HepG2 (cell line): ENCODE measurements at regions not wholly inside any gene's neighbourhood (a gene's known extent, or its start where the extent isn't known, plus 50 kb on each side); places are given as distances from the start of the nearest gene placed in this dataset.
A peak's percentile ranks its signal among the peaks of the same experiment; 100 is the strongest.

Experiments
- ATAC-seq: fragments of 200-7000 bp; cut with Tn5 transposase; 3 replicates; pipeline ENCODE4 v1.9.1; 2020; ENCODE audit warnings: mild to moderate bottlenecking, moderate library complexity
- BruUV-seq: library from RNA; stranded (reverse); fragments of 400-500 nt; replicated peaks from 2 replicates; lab custom pipeline; 2021; lab: Mats Ljungman, UMichigan
- CTCF ChIA-PET: fragments of 300-600 bp; formaldehyde crosslinking; extraction: SDS; loops from one replicate; lab custom pipeline; 2021; ENCODE audit warnings: low total read pairs, inconsistent platforms, low intra/inter-chr PET ratio; lab: Yijun Ruan, JAX
- POLR2A ChIA-PET: fragments of 350-600 bp; sonication (Branson Sonifier 250); formaldehyde crosslinking; loops from one replicate; lab custom pipeline; 2020; ENCODE audit warnings: antibody characterized with exemption, inconsistent platforms; lab: Yijun Ruan, JAX
- DNase-seq: peaks from one replicate; pipeline ENCODE4 v3.0.0-alpha.2; 2015; ENCODE audit warnings: low spot score
- FAIRE-seq: peaks from 3 replicates; lab custom pipeline; 2011; peaks lifted over from hg19 to GRCh38; lab: Jason Lieb, UNC
- H2AFZ ChIP-seq: one replicate; pipeline ENCODE4 v1.6.1; 2011; ENCODE audit warnings: low read length, inconsistent platforms
- H3K27ac ChIP-seq: fragments of 300-600 bp; 3 replicates; pipeline ENCODE4 v1.8.0; 2011; ENCODE audit warnings: mixed run types, mild to moderate bottlenecking, mixed read lengths, low read length, inconsistent platforms; ENCODE audit not compliant: insufficient read depth; ENCODE audit errors: extremely low read length
- H3K27me3 ChIP-seq, 2 experiments: fragments of 200-600 bp in 1 of 2; 2 replicates in 1 of 2; 3 replicates in 1 of 2; pipeline versions ENCODE4 v1.6.0 to v1.8.0; 2011; ENCODE audit warnings: low read length in 2 of 2, mild to moderate bottlenecking in 2 of 2, moderate library complexity in 2 of 2, inconsistent platforms in 1 of 2; ENCODE audit not compliant: insufficient read depth in 2 of 2, control insufficient read depth in 1 of 2
- H3K36me3 ChIP-seq, 2 experiments: fragments of 200-600 bp in 1 of 2; replicated peaks in 1 of 2; 2 replicates in 1 of 2; 3 replicates in 1 of 2; pipeline versions ENCODE4 v1.5.1 to v1.8.0; 2011; ENCODE audit warnings: low read length in 2 of 2, inconsistent platforms in 1 of 2; ENCODE audit not compliant: insufficient read depth in 2 of 2, control insufficient read depth in 1 of 2
- H3K4me1 ChIP-seq: 2 replicates; pipeline ENCODE4 v1.5.1; 2012; ENCODE audit warnings: low read length, inconsistent platforms; ENCODE audit not compliant: insufficient read depth
- H3K4me2 ChIP-seq: 2 replicates; pipeline ENCODE4 v1.6.0; 2011; ENCODE audit warnings: low read depth, low read length, inconsistent platforms
- H3K4me3 ChIP-seq, 3 experiments: fragments of 200-600 bp in 1 of 3; sonication (generic), shearing (Covaris generic) in 1 of 3; replicated peaks in 1 of 3; 2 replicates each; pipeline ENCODE4 v1.5.1; 2011 to 2016; ENCODE audit warnings: low read length in 3 of 3, inconsistent platforms in 2 of 3, low read depth in 2 of 3, mild to moderate bottlenecking in 2 of 3, control low read depth in 1 of 3, mixed read lengths in 1 of 3; ENCODE audit not compliant: insufficient read depth in 1 of 3
- H3K79me2 ChIP-seq: one replicate; pipeline ENCODE4 v1.6.1; 2011; ENCODE audit warnings: low read length, inconsistent platforms; ENCODE audit not compliant: insufficient read depth
- H3K9ac ChIP-seq: 2 replicates; pipeline ENCODE4 v1.6.0; 2011; ENCODE audit warnings: mild to moderate bottlenecking, low read depth, low read length, inconsistent platforms; ENCODE audit not compliant: insufficient read depth
- H3K9me3 ChIP-seq: 2 replicates; pipeline ENCODE4 v1.5.1; 2012; ENCODE audit warnings: mild to moderate bottlenecking, low read length
- H4K20me1 ChIP-seq: 2 replicates; pipeline ENCODE4 v1.6.0; 2011; ENCODE audit warnings: inconsistent platforms, mild to moderate bottlenecking, low read length, moderate library complexity; ENCODE audit not compliant: insufficient read depth
- FOSL2 ChIP-seq: sonication (generic); formaldehyde crosslinking; IDR thresholded peaks from 2 replicates; pipeline ENCODE4 v1.4.0; 2020; ENCODE audit warnings: missing genetic modification reagents
- RAD21 ChIP-seq: fragments of 450-650 bp; formaldehyde crosslinking; IDR thresholded peaks from 2 replicates; pipeline ENCODE4 v1.5.0; 2020; ENCODE audit warnings: mild to moderate bottlenecking
- SMC3 ChIP-seq: IDR thresholded peaks from 2 replicates; pipeline ENCODE4 v1.6.1; 2011; ENCODE audit warnings: low read length, improper control_type of control experiment
- STAG1 ChIP-seq: sonication (generic); formaldehyde crosslinking; IDR thresholded peaks from 2 replicates; pipeline ENCODE4 v1.4.0; 2020; ENCODE audit warnings: missing genetic modification reagents
- TEAD3 ChIP-seq: optimal IDR thresholded peaks from 2 replicates; pipeline ENCODE3; 2016; ENCODE audit warnings: borderline replicate concordance
- THAP11 ChIP-seq: IDR thresholded peaks from 2 replicates; pipeline ENCODE4 v1.6.1; 2016; ENCODE audit warnings: missing biosample characterization, missing genetic modification reagents
- ZNF280D ChIP-seq: sonication (generic); formaldehyde crosslinking; IDR thresholded peaks from 2 replicates; pipeline ENCODE4 v1.5.1; 2020; ENCODE audit warnings: mild to moderate bottlenecking, missing genetic modification reagents
- ZNF333 ChIP-seq: sonication (generic); formaldehyde crosslinking; IDR thresholded peaks from 2 replicates; pipeline ENCODE4 v1.4.0; 2020; ENCODE audit warnings: mild to moderate bottlenecking, missing genetic modification reagents, borderline replicate concordance
- WGBS: methylation state at CpG from one replicate; pipeline ENCODE4 v1.1.6; 2017; ENCODE audit warnings: low lambda C conversion rate; 5-methylcytosine and 5-hydroxymethylcytosine counted together
- in situ Hi-C: cut with HindIII; loops from 2 replicates; pipeline ENCODE4 v1.10.0; 2017; ENCODE audit warnings: low pct_unique_long_range_greater_than_20kb; ENCODE audit not compliant: extremely low pct_ligation_motif_present
- intact Hi-C: fragments of 100-400 bp; cut with micrococcal nuclease; formaldehyde crosslinking; loops from one replicate; pipeline ENCODE4 v1.10.0; 2022; ENCODE audit not compliant: unreplicated experiment
- TF ChIP-seq, protein P1 (sequence below): sonication (generic); formaldehyde crosslinking; IDR thresholded peaks from 2 replicates; pipeline ENCODE4 v1.5.0; 2020; ENCODE audit warnings: mild to moderate bottlenecking, missing genetic modification reagents, moderate library complexity
- TF ChIP-seq, protein P2 (sequence below): sonication (generic); formaldehyde crosslinking; IDR thresholded peaks from 2 replicates; pipeline ENCODE4 v1.4.0; 2020; ENCODE audit warnings: missing genetic modification reagents, mild to moderate bottlenecking, borderline replicate concordance

DNA sequence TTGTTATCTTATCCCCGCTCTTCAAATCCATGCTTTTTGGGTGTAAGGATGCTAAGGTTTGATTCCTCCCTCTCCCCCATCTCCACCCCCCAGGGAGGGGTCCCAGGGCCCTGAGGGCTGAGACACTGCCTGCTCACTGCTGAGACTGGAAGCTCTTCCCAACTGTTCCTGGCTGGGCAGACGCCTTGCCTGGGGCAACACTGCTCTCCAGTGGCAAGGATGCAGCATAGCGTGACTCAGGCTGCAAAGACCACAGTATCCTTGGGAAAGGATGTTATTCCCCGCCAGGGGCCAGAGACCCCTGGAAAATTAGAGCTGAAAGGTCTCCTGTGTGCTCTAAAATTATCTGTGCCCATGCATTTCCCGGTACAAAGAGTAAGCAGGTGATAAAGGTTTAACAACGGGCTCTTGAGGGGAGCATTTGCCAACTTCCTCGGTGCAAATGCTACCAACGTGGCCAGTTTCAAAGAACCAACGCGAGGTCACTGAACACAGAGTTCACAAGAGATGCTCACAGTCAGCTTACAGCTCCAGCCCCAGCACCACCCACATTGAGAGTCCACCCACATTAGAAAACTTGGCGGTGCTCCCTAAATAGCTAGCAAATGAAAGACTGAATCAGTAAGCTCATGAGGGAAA is 271.9 kb downstream of the NSG2 start:
- H4K20me1 ChIP-seq, result no peaks in the 10 kb centered on the region
- BruUV-seq, result no TSS peak
- H3K79me2 ChIP-seq, result no peaks in the 10 kb centered on the region
- H3K36me3 ChIP-seq, result no peaks in the 10 kb centered on the region
- H3K9ac ChIP-seq, result no peak overlapping the region
- DNase-seq, result peak; percentile 23
- ChIA-PET CTCF (interaction anchor here (1.3 kb wide), 1 partner anchor 272 kb away, joined by 9 read pairs; the partner anchor contains the start of gene NSG2), POLR2A (no interaction called here)
- H3K27ac ChIP-seq, result no peak overlapping the region
- H3K9me3 ChIP-seq, result no peaks in the 10 kb centered on the region
- peak; percentile 96 for ATAC-seq
- H2AFZ ChIP-seq, result no peak overlapping the region
- H3K4me3 ChIP-seq, result no peak overlapping the region
- H3K27me3 ChIP-seq, result peaks cover 6 to 37% of the 10 kb centered on the region in 2 experiments; a peak in 4 of 5 replicates
- no peaks in the 10 kb centered on the region for H3K4me1 ChIP-seq
- intact Hi-C loops (loop anchor here (1.0 kb wide), 1 partner anchor 272 kb away; the partner anchor contains the start of gene NSG2), in situ Hi-C loops (loop anchor here (10.0 kb wide), 1 partner anchor 703 kb away; the partner anchor contains the start of gene BOD1)
- peak; percentile 59 for FAIRE-seq
- H3K4me2 ChIP-seq, result no peak overlapping the region
- 5% methylated on average over 9 of the region's 11 CpGs for WGBS
- TF ChIP-seq STAG1 (CRISPR knock-in tag) (peak; percentile 93), RAD21 (peak; percentile 85), SMC3 (peak; percentile 74), ZNF333 (no peak), ZNF280D (CRISPR knock-in tag) (no peak), FOSL2 (CRISPR knock-in tag) (peak; percentile 35; the same call in 1 of the 2 replicates), THAP11 (CRISPR knock-in tag) (0 out of 2 replicates have a peak, but pooled peaks have one; percentile 22), TEAD3 (CRISPR knock-in tag) (peak; percentile 77)
- TF ChIP-seq, protein P1, sequence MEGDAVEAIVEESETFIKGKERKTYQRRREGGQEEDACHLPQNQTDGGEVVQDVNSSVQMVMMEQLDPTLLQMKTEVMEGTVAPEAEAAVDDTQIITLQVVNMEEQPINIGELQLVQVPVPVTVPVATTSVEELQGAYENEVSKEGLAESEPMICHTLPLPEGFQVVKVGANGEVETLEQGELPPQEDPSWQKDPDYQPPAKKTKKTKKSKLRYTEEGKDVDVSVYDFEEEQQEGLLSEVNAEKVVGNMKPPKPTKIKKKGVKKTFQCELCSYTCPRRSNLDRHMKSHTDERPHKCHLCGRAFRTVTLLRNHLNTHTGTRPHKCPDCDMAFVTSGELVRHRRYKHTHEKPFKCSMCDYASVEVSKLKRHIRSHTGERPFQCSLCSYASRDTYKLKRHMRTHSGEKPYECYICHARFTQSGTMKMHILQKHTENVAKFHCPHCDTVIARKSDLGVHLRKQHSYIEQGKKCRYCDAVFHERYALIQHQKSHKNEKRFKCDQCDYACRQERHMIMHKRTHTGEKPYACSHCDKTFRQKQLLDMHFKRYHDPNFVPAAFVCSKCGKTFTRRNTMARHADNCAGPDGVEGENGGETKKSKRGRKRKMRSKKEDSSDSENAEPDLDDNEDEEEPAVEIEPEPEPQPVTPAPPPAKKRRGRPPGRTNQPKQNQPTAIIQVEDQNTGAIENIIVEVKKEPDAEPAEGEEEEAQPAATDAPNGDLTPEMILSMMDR (CRISPR knock-in tag), result peak; percentile 88
- TF ChIP-seq, protein P2, sequence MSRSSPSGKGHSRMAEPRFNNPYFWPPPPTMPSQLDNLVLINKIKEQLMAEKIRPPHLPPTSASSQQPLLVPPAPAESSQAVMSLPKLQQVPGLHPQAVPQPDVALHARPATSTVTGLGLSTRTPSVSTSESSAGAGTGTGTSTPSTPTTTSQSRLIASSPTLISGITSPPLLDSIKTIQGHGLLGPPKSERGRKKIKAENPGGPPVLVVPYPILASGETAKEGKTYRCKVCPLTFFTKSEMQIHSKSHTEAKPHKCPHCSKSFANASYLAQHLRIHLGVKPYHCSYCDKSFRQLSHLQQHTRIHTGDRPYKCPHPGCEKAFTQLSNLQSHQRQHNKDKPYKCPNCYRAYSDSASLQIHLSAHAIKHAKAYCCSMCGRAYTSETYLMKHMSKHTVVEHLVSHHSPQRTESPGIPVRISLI, result no peak
- TF ChIP-seq, all 625 proteins: peak for 7
